Endothelial cell of umbilical vein (primary cell): ENCODE measurements at regions not wholly inside any gene's neighbourhood (a gene's known extent, or its start where the extent isn't known, plus 50 kb on each side); places are given as distances from the start of the nearest gene placed in this dataset.

Experiments used
- BruUV-seq: library from RNA; stranded (reverse); fragments of 400-500 nt; replicated peaks from 2 replicates; lab custom pipeline; 2021; lab: Mats Ljungman, UMichigan
- CTCF ChIA-PET: fragments of 300-600, 350-600 bp; sonication (Branson Sonifier 250); formaldehyde crosslinking; loops from one replicate; lab custom pipeline; 2021; ENCODE audit warnings: antibody characterized with exemption, inconsistent platforms; lab: Charles Lee
- POLR2A ChIA-PET: fragments of 300-600, 350-600 bp; sonication (Branson Sonifier 250); formaldehyde crosslinking; loops from one replicate; lab custom pipeline; 2021; ENCODE audit warnings: antibody characterized with exemption, inconsistent platforms; lab: Charles Lee
- DNase-seq: peaks from one replicate; pipeline ENCODE4 v3.0.0-alpha.2; 2011; ENCODE audit warnings: low read depth, low spot score
- FAIRE-seq: peaks from 2 replicates; lab custom pipeline; 2011; peaks lifted over from hg19 to GRCh38; lab: Jason Lieb, UNC
- H2AFZ ChIP-seq: 2 replicates; pipeline ENCODE4 v1.6.0; 2012; ENCODE audit warnings: low read depth, low read length, control low read depth, inconsistent platforms
- H3K27ac ChIP-seq: 2 replicates; pipeline ENCODE4 v1.5.1; 2011; ENCODE audit warnings: low read depth, mild to moderate bottlenecking, control low read depth, low read length, moderate library complexity; ENCODE audit not compliant: insufficient read depth
- H3K27me3 ChIP-seq, 2 experiments: 2 replicates each; pipeline versions ENCODE4 v1.6.0 to v1.6.1; 2011; ENCODE audit warnings: low read length in 2 of 2, mixed read lengths in 1 of 2; ENCODE audit not compliant: control insufficient read depth in 2 of 2, insufficient read depth in 2 of 2
- H3K36me3 ChIP-seq, 2 experiments: 2 replicates in 1 of 2; 3 replicates in 1 of 2; pipeline ENCODE4 v1.5.1; 2011; ENCODE audit warnings: low read length in 2 of 2, mild to moderate bottlenecking in 1 of 2, moderate library complexity in 1 of 2; ENCODE audit not compliant: control insufficient read depth in 2 of 2, insufficient read depth in 2 of 2; ENCODE audit errors: extremely low read depth in 1 of 2
- H3K4me1 ChIP-seq: 3 replicates; pipeline ENCODE4 v1.5.1; 2011; ENCODE audit warnings: mild to moderate bottlenecking, low read length; ENCODE audit not compliant: control insufficient read depth, insufficient read depth; ENCODE audit errors: extremely low read depth
- H3K4me2 ChIP-seq: 2 replicates; pipeline ENCODE4 v1.6.1; 2011; ENCODE audit warnings: low read length, control low read depth, mixed read lengths; ENCODE audit not compliant: insufficient read depth
- H3K4me3 ChIP-seq, 3 experiments: fragments of 200-600 bp in 1 of 3; sonication (generic), shearing (Covaris generic) in 1 of 3; replicated peaks in 1 of 3; 2 replicates each; pipeline ENCODE4 v1.5.1; 2011 to 2016; ENCODE audit warnings: control low read depth in 3 of 3, low read length in 3 of 3, mild to moderate bottlenecking in 2 of 3, inconsistent platforms in 1 of 3, low read depth in 1 of 3, moderate library complexity in 1 of 3; ENCODE audit not compliant: insufficient read depth in 1 of 3
- H3K79me2 ChIP-seq: 2 replicates; pipeline ENCODE4 v1.6.0; 2012; ENCODE audit warnings: low read length, inconsistent platforms; ENCODE audit not compliant: control insufficient read depth, insufficient read depth
- H3K9ac ChIP-seq: replicated peaks from 2 replicates; pipeline ENCODE3; 2011; ENCODE audit warnings: low read length, control low read depth; ENCODE audit not compliant: insufficient read depth; ENCODE audit errors: extremely low read depth
- H3K9me1 ChIP-seq: replicated peaks from 3 replicates; pipeline ENCODE4 v1.6.0; 2011; ENCODE audit warnings: mild to moderate bottlenecking, low read length; ENCODE audit not compliant: control insufficient read depth, insufficient read depth; ENCODE audit errors: extremely low read depth
- H3K9me3 ChIP-seq: replicated peaks from 2 replicates; pipeline ENCODE4 v1.5.1; 2012; ENCODE audit warnings: low read length, inconsistent platforms; ENCODE audit not compliant: control insufficient read depth, insufficient read depth
- H4K20me1 ChIP-seq: replicated peaks from 2 replicates; pipeline ENCODE3; 2011; ENCODE audit warnings: mild to moderate bottlenecking, low read length; ENCODE audit not compliant: control insufficient read depth, insufficient read depth; ENCODE audit errors: extremely low read depth
- EZH2 ChIP-seq: IDR thresholded peaks from 2 replicates; pipeline ENCODE4 v1.6.1; 2012; ENCODE audit warnings: borderline replicate concordance, low read depth, mild to moderate bottlenecking, moderate library complexity, low read length, inconsistent platforms; ENCODE audit not compliant: severe bottlenecking
- FOS ChIP-seq: IDR thresholded peaks from 2 replicates; pipeline ENCODE4 v1.6.1; 2011; ENCODE audit warnings: mild to moderate bottlenecking, low read length, moderate library complexity, borderline replicate concordance; ENCODE audit not compliant: insufficient read depth
- GATA2 ChIP-seq: IDR thresholded peaks from 2 replicates; pipeline ENCODE4 v1.7.0; 2011; ENCODE audit warnings: low read depth, mild to moderate bottlenecking, moderate library complexity, mixed read lengths, low read length; ENCODE audit not compliant: insufficient read length, insufficient read depth
- JUN ChIP-seq: IDR thresholded peaks from 2 replicates; pipeline ENCODE4 v1.6.1; 2011; ENCODE audit warnings: borderline replicate concordance, low read depth; ENCODE audit not compliant: insufficient read length, insufficient read depth
- MYC ChIP-seq: IDR thresholded peaks from one replicate; pipeline ENCODE4 v1.6.1; 2011; ENCODE audit warnings: mild to moderate bottlenecking, low read depth, low read length
- POLR2A ChIP-seq: IDR thresholded peaks from 2 replicates; pipeline ENCODE4 v1.6.1; 2012; ENCODE audit warnings: low read depth, mild to moderate bottlenecking, control low read depth, low read length
- POLR2AphosphoS5 ChIP-seq: IDR thresholded peaks from 2 replicates; pipeline ENCODE4 v1.6.1; 2012; ENCODE audit warnings: low read depth, mild to moderate bottlenecking, control low read depth, low read length, moderate library complexity; ENCODE audit not compliant: insufficient read depth
- dilution Hi-C: fragments of 300-500 bp; cut with MboI; formaldehyde crosslinking; loops from one replicate; pipeline ENCODE4 v1.15.0; 2019; ENCODE audit warnings: low sequenced_read_pairs; ENCODE audit not compliant: extremely low pct_ligation_motif_present
- intact Hi-C: fragments of 100-400 bp; cut with micrococcal nuclease; formaldehyde crosslinking; loops from one replicate; pipeline ENCODE4 v1.10.0; 2022

DNA sequence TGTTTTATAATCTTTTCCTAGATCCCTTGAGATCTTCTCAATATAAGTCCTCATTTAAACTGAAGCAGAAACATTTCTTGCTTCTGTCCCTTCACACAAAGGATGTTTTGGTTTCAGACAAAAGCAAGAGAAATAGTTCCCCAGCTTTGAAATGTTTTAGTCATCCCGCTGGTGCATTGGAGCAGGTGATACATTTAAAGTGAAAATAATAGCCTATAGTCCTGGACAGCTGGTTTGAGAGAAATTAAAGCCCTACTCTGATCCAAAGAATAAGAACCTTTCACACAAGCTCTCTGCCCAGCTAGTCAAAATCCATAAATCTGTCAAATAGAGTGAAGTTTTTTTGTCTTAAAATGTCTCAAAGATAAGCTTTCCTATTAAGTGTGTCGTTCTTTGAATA, 79.4 kb downstream of the LUZP4 start:
- Histone ChIP-seq H3K79me2 (no peaks in the 10 kb centered on the region), H2AFZ (no peak overlapping the region), H3K4me1 (peaks cover 29% of the 10 kb centered on the region), H3K27ac (no peak overlapping the region), H3K9me3 (no peaks in the 10 kb centered on the region), H3K4me2 (no peak overlapping the region), H3K9me1 (no peaks in the 10 kb centered on the region), H3K36me3 (no peaks in the 10 kb centered on the region), H3K27me3 (no peaks in the 10 kb centered on the region), H3K4me3 (no peak overlapping the region), H3K9ac (no peak overlapping the region), H4K20me1 (no peaks in the 10 kb centered on the region)
- dilution Hi-C loops (no loop called here), intact Hi-C loops (no loop called here)
- DNase-seq (peak; percentile 17), FAIRE-seq (no peak)
- ChIA-PET CTCF (no interaction called here), POLR2A (no interaction called here)
- BruUV-seq = no TSS peak
- TF ChIP-seq FOS = no peak
- no peak for TF ChIP-seq EZH2
- TF ChIP-seq GATA2 = no peak
- no peak for TF ChIP-seq POLR2A
- TF ChIP-seq POLR2AphosphoS5 = no peak
- no peak for TF ChIP-seq JUN
- TF ChIP-seq MYC = no peak

DNA sequence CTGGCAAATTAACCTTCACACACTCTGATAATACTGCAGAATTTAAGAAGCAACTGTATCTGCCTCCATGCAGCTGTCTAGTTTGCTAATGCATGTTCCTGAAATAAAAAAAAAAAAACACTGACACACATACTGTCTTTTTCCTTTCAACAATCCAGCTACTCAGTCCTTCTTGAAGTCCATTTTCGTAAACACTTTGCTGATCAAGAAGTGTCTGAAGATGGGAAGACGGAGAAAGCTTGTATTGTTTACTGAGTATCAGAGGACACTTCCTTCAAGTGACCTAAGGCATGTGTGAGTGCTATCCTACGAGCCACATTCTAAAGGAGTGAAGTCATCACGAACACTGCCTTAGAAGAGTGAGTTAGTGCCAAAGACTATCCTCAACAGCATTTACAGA, 82.6 kb downstream of the LUZP4 start:
- H3K4me1 ChIP-seq = peaks cover 27% of the 10 kb centered on the region
- dilution Hi-C loops = no loop called here
- BruUV-seq = no TSS peak
- H2AFZ ChIP-seq = no peak overlapping the region
- H3K36me3 ChIP-seq = no peaks in the 10 kb centered on the region
- FAIRE-seq = peak; percentile 28
- H3K9me3 ChIP-seq = no peaks in the 10 kb centered on the region
- DNase-seq = peak; percentile 68
- no peaks in the 10 kb centered on the region for H3K27me3 ChIP-seq
- peak overlapping the region; percentile 62 for H3K4me2 ChIP-seq
- no peaks in the 10 kb centered on the region for H3K9me1 ChIP-seq
- intact Hi-C loops = no loop called here
- TF ChIP-seq JUN (peak; percentile 66), FOS (peak; percentile 19), EZH2 (no peak)
- peak overlapping the region; percentile 78 for H3K27ac ChIP-seq
- peak overlapping the region; percentile 47 for H3K9ac ChIP-seq
- no peaks in the 10 kb centered on the region for H4K20me1 ChIP-seq
- H3K4me3 ChIP-seq = no peak overlapping the region
- ChIA-PET POLR2A (interaction anchor here (0.7 kb wide), 1 partner anchor 94 kb away, joined by 5 read pairs; no protein-coding TSS in a partner anchor), CTCF (interaction anchor here (0.9 to 2.7 kb wide), 2 partner anchors 27 to 52 kb away, joined by 3 to 7 read pairs; no protein-coding TSS in a partner anchor)
- no peaks in the 10 kb centered on the region for H3K79me2 ChIP-seq
